Fibroblast of skin of left quadriceps (primary cell): ENCODE measurements at regions not wholly inside any gene's neighbourhood (a gene's known extent, or its start where the extent isn't known, plus 50 kb on each side); places are given as distances from the start of the nearest gene placed in this dataset.
A peak's percentile ranks its signal among the peaks of the same experiment; 100 is the strongest.
"Not testable (repeated sequence)": the region's sequence is repeated elsewhere in the genome, so short reads cannot be mapped to it uniquely, and the experiment has no call there.

Experiments
- DNase-seq, 2 experiments: peaks; one replicate each; pipeline ENCODE4 v3.0.0-alpha.2; 2013; ENCODE audit warnings: low read depth in 2 of 2

DNA sequence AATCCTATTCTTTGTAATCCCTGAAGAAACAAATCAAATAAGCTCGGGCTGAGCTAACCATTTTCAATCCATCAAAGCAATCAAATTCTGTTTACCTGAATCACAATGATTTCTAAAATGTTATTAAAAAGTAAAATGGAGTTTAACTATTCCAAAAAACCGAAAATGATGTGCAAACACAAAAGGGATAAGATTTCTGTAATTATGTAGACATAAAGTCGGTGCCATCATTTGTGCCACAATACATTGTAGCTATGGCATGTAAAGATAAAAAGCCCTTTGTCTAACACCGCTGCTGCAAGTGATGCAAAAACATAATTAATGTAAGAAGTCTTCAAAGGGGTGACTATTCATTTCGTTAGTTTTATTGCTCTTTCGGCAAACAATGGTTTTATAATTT, 125.1 kb upstream of the FAM204A start:
- no peak for DNase-seq

DNA sequence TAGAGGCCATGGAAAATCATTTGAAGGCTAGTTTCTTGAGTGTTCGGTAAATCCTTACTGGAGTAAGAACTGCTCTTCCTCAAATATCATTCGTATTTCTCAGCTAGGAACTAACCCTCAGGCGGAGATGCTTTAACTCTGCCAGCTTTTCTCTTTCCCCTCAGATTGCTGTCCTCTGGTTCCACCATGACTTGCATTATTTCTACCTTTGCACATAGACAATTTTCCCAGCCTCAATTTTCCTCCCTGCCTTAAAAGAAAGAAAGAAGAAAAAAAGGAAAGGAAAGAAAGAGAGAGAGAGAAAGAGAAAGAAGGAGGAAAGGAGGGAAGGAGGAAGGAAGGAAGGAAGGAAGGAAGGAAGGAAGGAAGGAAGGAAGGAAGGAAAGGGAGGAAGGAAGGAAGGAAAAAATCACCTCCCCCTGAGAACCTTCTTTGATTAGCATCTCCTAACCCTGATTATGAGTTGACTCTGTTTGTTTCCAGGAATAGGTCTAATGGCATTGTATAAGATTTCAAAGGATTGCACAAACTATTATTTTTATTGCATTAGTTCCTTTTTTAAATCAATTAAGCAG, 123.3 kb upstream of the FAM204A start:
- no peak for DNase-seq

DNA sequence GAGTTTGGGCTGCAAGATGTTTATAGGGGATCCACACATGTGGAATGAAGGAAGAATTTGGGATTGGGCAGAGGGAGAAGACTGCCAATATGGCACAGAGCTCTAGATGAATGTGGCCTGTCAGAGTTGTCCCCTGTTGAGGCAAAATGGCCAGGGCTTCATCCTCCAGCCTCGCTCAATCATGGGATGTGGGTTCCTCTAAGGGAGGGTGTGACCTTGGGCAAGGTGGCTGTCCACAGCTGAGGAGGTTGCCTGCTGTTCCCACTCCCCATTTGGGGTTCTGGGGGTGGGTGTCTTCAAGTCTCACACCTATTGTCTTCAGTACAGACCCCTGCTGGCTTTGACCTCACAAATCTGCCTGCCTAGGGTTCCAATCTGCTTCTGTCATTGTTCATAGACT, 121.6 kb upstream of the FAM204A start:
- DNase-seq, result no peak

DNA sequence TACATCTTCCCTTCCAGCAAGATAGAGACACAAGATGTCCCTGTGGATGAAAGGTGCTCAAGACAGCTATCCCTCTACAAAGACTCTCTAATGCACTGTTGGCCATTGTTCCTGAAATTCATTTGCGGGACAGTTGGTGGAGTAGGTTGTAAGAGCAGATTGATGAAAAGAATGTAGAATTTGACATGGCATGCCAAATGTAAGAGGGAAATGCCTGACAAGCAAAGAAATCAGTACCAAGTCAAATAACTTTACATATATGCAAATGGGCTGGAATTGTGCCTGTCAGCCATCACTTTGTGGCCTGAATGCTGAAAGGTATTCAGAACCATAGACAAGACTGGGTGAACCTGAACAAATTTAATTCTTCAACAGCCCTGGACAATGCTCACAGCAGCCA, 120.3 kb upstream of the FAM204A start:
- no peak for DNase-seq

DNA sequence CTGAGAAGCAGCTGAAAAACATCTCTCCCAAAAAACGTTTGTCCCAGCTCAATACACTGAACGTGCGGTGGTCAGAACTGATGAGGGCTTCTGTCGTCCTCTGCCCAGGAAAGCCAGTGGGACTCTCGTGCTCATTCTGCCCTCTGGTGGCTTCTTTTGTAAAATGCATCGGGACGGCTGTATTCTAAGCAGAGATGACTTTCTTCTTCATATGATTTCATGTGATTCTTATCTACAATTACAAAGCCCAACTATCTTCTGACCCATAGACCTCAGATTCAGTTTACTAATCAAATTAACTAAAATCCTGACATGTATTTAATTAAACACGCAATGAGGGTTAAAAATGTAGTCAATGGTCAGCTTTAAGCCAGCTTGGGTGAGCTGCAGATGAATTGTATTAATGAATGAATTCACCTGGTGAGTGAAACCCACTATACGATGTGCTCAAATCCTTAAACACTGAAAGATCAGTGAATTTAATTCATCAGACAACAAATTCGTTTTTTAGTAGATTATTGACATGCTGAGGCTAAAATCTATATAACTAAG, 117.6 kb upstream of the FAM204A start:
- DNase-seq, result peak; percentile 37 to 40

DNA sequence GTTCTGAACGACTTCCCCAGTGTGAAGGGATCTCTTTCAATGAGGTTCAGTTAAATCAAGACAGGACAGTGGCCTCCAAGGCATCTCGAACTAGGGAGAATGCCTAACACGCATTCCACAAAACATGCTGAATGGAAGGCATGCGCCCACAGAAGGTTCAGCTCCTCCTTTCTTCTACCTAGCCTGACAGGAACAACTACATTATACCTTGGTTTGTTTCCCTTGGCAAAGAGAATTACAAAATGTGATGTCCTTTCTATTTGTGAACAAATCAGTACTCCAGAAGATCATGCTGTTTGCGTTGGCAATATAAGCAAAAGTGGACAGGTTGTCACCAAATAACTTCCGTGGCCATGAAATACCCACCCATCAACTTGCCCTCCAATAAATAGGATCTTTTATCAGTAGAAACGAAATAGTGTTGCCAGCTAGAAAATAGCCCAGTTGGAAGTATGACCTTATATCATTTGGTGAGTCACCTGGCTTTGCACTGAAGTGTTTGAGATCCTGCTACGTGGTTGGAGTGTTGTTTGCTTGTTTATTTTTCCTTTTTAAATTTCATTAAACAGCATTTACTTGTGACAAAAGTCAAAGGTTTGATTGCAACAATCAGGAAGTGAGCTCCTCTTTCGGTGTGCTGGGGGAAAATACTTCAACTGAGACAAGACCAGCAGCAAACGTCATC, 117.0 kb upstream of the FAM204A start:
- no peak for DNase-seq

DNA sequence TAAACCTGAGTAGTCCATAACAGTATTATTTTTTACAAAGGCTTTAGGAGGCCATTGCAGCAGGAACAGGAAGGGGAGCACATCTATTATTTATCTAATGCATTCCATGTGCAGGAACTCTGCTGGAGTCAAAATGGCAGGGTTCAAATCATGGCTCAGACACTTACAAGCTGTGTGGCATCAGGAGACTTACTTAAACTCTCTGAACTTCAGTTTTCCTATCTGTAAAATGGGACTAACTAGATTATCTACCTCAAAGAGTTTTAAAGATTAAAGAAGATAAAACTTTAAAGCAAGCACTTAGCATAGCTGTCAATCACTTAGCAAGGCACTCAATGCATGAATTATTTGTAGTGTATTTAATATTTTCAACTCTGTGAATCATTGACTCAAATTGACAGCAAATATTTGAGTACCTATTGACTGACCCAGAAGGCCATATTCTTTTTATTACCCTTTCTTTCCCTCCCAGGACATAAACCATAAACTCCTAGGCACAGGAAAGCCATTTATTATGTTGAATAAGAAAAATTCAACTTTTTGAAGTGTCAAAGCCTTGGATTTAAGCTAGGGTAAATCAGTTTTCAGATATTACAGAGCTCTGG, 115.8 kb upstream of the FAM204A start:
- no peak for DNase-seq

DNA sequence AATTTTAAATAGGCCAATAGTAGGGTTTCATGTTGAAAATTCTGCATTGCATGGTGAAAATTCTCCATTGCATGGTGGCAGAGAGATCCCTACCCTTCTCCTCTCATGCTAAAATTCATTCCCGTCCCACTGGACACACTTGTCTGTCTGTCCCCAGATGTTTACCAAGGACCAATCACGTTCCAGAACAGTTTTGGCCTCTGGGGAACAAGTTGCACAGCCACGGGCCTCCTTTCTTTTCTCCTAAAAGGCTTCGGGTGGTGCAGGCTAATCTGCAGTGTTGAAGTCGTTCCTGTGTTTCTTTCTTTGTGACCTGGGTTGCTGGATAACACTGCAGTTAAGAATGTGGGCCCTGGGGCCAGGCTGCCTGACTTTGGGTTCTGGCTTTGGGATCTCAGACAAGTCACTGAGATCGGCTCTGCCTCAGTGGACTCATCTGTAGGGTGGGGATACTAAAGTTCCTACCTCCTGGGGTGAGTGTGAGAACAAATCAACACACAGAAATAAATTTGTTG, 113.1 kb upstream of the FAM204A start:
- no peak for DNase-seq

DNA sequence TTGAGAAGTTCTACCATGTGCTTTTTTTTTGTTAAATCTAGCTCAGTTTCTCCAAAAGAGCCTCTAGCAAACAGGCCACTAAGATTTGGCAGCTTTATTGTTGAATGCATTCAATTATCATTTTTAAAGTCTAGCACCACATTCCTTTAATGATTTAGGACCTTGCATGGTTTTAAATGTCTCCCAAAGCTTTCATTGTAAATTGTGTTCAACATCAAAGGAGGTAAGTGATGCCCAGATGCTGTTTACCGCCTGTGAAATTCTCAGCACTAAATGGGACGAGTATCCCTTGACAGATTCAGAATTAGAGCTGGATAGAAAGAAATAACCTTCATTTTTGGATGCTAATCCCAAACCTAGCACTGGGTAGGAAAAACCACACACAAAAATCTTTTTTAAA, 112.1 kb upstream of the FAM204A start:
- no peak for DNase-seq

DNA sequence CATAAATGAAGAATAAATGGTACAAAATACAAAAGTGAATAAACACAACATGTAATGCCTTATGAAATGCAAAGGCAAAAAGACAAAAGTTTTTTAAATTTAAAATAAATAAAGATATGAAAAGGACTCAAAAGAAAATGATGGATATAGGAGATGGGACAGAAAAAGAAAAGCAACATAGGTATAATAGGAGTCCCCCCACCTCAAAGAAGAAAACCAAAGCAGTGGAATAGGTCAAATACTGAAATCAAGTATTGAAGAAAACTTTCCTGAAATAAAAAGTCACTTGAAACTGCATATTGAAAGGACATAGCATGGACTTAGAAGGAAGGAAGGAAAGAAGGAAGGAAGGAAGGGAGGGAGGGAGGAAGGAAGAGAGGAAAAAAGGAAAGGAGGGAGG, 110.0 kb upstream of the FAM204A start:
- DNase-seq, result no peak

DNA sequence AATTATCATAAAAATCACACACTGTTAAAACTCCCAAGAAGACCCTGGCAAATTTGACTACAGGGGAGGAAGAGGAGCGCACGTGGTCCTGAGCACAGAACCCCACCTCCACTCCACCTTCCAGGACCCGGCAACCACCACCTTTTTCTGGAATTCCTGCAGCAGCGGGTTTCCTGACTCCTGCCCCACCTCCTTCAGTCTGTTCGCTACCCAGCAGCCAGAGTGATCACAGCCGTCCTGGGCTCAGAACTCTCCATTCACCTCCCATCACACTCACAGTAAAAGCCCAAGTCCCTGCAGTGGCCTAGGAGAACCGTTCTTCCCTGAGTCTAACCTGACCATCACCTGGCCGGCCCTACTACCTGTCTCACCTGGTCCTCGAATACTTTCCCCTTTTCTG, 107.4 kb upstream of the FAM204A start:
- DNase-seq, result no peak

DNA sequence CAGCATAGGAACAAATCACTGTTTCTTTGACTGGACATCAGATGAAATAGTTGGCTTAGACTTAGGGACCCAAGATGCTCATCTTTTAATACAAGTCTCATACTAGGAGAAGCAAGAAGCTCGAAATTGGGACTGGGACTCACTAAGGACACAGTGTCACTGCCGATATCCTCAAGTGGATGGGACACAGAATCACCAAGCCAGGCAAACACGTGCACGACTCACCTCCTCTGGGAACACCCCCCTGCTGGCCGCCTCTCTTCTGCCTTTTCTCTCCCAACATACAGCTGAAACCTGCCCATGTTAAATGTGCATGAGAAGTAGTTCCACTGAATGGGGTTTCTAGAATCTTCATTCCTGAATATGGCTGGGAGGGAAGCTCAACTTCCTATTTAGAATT, 106.6 kb upstream of the FAM204A start:
- no peak for DNase-seq

DNA sequence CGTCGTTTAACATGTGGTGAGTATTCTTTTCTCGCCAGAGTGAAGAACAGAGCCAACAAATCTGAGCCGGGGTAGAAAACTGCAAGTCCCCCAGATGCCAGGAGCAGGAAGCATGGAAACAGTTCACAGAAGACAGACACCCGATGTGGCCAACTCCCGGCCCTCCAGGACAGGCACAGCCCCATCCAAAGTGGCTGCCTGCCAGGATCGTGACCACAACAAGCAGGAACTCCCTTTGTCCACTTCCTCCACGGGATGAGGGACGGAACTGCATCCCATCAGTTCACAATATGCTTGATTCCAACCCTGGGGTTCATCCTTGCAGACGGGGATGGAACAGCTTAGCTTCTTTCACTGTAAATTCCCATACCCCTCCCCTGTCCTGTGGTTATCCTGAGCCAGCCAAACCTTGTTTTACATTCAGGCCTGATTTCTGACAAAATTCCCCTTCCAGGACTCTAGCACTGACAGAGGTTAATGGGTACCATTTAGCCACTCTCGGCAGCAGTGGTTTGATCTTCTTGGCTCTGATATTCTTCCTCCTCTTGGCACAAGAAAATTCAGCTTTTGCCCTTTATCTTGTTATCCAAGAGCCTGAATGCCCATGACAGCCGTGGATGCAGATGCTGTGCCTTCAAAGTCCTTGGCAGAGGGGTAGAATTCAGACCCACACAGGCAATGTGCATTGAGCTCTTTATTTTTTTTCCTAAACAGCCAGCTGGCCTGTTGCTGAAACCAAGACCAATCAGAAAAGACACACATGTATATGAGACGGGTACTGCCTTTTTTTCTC, 105.5 kb upstream of the FAM204A start:
- peak in 1 of 2 experiments; percentile 6 for DNase-seq

DNA sequence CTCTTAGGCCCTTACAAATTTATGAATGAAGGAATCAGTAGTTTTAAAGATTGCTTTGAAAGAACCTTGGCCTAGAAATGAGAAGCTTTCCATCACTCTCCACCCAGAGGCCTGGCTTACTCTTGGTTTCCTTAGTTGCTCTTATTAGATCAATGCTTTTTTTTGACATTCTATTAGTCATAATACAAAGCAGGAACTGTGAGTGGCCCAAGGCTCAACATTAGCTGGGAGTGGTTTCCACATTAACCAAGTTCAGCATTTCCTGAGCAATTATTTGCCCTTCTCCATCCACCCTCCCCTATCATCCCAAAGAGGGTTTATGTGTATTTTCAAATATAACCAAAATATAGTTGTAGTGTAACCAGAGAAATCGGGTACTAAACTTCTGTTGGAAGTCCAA, 103.4 kb upstream of the FAM204A start:
- DNase-seq, result no peak

DNA sequence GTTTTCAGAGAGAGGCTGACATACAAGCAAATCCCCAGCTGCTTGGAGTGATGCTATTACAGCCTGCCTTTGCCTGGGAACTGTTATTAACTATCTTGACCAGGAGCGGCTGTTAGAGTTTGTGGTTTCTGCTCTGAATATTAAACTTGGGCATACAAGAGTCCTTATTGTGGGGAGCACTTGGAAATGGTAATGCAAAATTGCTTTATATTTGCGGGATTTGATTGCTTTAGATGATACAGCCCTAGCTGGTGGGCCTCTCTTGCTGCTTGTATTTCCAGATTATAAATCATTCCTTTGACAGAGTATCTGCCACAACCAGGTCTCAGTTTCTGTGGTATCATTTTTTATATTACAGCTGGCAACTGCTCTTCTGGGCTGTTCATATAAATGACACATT, 101.9 kb upstream of the FAM204A start:
- DNase-seq, result no peak

DNA sequence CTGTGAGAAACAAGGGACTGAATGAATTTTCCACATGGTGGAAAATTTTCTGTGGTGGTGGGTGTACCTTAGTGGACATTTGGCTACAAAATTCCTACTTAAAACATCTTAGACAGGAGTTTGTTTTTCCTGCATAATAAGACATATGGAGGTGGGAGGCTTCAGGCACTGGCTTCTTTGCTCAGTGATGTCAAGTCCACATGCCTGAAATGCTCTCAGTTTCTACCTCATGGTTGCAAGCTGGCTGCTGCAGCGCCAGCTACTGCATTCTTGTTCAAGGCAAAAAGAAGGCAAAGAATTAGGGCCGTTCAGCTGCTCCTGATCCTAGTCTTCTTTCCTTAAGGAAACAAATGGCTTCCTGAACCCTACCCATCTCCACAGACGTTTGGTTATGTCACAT, 99.9 kb upstream of the FAM204A start:
- no peak for DNase-seq

DNA sequence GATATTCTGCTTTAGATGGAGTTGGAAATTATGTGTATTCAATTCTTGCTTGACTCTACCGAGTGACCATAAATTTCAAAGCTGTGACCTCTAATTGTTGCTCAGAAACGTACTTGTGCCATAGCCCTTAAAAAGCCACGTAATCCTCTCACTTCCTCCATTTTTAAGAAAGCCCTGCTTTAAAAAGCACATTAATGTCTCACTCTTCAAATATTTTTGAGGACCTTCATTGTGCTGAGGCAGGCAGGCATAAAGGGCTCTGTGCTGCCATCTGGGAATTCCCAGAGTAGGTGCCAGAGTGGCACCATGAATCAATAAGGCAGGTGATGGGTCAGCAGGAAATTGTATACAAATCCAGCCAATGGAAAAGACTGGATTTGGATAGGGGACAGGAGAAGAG, 97.7 kb upstream of the FAM204A start:
- no peak for DNase-seq

DNA sequence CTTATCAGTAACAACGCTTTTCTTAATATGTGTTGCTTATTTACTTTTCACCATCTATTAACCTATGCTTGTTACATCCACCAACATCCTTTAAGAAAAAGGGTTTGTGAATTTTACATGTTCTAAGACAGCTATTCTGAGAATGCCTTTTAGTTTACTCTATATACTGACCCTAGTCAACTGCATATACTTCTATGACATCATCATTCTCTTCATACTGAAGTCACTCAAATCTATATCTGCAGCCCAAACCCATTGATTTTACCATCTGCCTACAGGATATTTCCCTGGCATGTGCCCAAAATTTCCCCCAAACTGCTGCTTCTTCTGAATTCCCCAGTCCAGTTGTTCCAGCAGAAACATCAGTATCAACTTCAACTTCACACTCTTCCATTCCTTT, 94.6 kb upstream of the FAM204A start:
- DNase-seq, result no peak

DNA sequence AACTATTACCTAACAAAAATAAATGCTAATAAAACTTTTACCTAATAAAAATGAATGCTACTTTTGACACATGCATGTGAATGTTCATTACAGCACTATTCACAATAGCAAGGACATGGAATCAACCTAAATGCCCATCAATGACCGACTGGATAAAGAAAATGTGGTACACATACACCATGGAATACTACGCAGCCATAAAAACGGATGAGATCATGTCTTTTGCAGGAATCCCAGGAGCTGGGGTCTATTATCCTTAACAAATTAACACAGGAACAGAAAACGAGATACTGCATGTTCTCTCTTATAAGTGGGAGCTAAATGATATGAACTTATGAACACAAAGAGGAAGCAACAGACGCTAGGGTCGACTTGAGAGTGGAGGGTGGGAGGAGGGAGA, 88.1 kb upstream of the FAM204A start:
- DNase-seq, result no peak

DNA sequence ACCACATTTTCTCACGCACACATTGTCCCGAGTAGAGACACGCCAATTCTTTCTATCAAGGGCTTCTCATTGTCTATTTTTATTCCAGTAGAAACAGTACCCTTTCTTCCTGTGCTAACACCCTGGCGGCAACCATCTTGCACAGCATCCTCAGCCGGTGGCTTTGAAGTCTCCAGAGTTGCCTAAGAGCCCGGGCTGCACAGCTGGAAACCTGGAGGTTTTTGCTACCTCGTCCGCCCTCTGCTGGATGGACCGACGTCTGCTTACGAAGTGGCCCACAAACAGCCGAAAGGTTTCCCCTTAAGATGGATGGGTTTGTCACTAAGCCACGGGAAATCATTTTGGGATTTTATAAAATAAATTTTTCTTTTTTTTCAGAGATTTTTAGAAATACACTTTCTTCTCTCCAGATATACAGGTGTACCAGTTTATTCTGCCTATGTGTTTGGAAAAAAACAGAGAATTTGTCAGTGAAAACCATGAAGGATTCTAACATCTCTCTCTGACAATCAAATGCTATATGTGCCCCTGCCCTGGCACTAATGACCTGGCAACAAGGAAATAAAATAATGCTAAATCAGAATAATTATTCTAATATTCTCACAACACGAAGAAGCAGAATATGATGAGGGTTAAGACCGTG, 81.8 kb upstream of the FAM204A start:
- DNase-seq, result peak; percentile 78

DNA sequence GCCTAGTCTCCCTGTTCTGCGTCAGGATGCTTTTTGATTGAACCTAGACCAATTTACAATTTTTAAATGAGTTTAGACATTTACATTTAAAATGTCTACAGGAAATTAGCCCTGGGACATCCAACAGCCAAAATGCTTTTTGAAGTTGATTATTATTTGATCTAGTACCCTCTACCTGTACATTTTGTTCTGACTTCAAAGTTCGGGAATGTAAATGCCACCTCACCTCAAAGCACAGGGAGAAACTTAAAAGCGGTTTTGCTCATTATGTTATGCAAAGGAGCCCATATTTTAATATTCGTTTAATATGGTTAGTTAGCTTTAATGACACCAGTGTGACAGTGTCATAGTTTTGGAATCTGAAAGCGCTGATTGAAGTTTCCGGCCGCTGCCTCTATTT, 80.1 kb upstream of the FAM204A start:
- no peak for DNase-seq

DNA sequence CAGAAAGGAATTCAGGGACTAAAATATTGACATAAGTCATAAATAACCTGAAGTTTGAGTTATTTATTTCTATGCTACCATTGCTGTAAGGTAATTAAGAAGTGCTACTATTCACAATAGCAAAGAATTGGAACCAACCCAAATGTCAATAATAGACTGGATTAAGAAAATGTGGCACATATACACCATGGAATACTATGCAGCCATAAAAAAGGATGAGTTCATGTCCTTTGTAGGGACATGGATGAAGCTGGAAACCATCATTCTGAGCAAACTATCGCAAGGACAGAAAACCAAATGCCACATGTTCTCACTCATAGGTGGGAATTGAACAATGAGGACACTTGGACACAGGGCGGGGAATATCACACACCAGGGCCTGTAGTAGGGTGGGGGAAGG, 77.9 kb upstream of the FAM204A start:
- DNase-seq, result not testable (repeated sequence)
